Esophagus muscularis mucosa (tissue), 3 donors: ENCODE measurements at regions not wholly inside any gene's neighbourhood (a gene's known extent, or its start where the extent isn't known, plus 50 kb on each side); places are given as distances from the start of the nearest gene placed in this dataset.

ENCODE experiments used
- POLR2A ChIP-seq: fragments of 450-650 bp; IDR thresholded peaks from one replicate; pipeline ENCODE4 v1.6.1; 2017; ENCODE audit warnings: antibody characterized with exemption, moderate library complexity, mild to moderate bottlenecking, low read depth
- TF ChIP-seq, protein P1 (sequence below), 3 experiments: fragments of 200-600 bp in 2 of 3; fragments of 450-650 bp in 1 of 3; sonication (generic) in 2 of 3; IDR thresholded peaks; one replicate each; pipeline ENCODE4 v1.5.1; 2017 to 2019; ENCODE audit warnings: antibody characterized with exemption in 3 of 3, mild to moderate bottlenecking in 2 of 3, moderate library complexity in 1 of 3

DNA sequence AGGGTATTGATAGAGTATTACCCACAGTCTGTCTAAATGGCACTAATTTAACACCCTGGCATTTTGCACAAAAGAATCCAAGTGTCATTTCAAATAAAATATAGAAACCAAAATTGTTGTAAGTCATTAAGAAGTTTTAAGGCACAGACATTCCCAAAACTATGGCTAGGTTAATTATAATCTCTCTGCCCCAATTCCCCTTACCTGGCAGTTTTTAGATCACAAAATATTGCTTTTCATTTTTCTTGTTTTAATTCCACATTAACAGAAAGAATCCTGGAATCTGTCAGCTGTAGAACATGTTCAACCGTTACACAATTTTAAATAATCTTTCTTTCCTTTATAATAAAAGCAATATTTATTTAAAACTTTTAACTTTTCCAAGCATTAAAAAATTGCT, 56.1 kb upstream of the PALS2 start:
- TF ChIP-seq, protein P1, sequence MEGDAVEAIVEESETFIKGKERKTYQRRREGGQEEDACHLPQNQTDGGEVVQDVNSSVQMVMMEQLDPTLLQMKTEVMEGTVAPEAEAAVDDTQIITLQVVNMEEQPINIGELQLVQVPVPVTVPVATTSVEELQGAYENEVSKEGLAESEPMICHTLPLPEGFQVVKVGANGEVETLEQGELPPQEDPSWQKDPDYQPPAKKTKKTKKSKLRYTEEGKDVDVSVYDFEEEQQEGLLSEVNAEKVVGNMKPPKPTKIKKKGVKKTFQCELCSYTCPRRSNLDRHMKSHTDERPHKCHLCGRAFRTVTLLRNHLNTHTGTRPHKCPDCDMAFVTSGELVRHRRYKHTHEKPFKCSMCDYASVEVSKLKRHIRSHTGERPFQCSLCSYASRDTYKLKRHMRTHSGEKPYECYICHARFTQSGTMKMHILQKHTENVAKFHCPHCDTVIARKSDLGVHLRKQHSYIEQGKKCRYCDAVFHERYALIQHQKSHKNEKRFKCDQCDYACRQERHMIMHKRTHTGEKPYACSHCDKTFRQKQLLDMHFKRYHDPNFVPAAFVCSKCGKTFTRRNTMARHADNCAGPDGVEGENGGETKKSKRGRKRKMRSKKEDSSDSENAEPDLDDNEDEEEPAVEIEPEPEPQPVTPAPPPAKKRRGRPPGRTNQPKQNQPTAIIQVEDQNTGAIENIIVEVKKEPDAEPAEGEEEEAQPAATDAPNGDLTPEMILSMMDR (IDR thresholded peaks at IDR 0.05) = no peak
- TF ChIP-seq POLR2A = no peak
